AG04449 (cell line): ENCODE measurements at regions not wholly inside any gene's neighbourhood (a gene's known extent, or its start where the extent isn't known, plus 50 kb on each side); places are given as distances from the start of the nearest gene placed in this dataset.

Experiments
- CTCF ChIA-PET: fragments of 350-600 bp; formaldehyde crosslinking; extraction: SDS; loops from one replicate; lab custom pipeline; 2021; ENCODE audit warnings: antibody characterized with exemption; lab: Yijun Ruan, JAX
- POLR2A ChIA-PET: fragments of 400-600, 350-600 bp; formaldehyde crosslinking; extraction: SDS; loops from one replicate; lab custom pipeline; 2020; ENCODE audit warnings: antibody characterized with exemption, inconsistent platforms; lab: Yijun Ruan, JAX
- DNase-seq: peaks from one replicate; pipeline ENCODE4 v3.0.0-alpha.2; 2010; ENCODE audit warnings: low read depth, low spot score
- H3K4me3 ChIP-seq: 2 replicates; pipeline ENCODE4 v1.5.1; 2011; ENCODE audit warnings: low read depth, mild to moderate bottlenecking, control low read depth, low read length
- TF ChIP-seq, protein P1 (sequence below): IDR thresholded peaks from one replicate; pipeline ENCODE4 v1.5.1; 2011; ENCODE audit warnings: mild to moderate bottlenecking, moderate library complexity, low read length, control low read depth, inconsistent platforms; ENCODE audit not compliant: insufficient read depth; ENCODE audit errors: missing control alignments

DNA sequence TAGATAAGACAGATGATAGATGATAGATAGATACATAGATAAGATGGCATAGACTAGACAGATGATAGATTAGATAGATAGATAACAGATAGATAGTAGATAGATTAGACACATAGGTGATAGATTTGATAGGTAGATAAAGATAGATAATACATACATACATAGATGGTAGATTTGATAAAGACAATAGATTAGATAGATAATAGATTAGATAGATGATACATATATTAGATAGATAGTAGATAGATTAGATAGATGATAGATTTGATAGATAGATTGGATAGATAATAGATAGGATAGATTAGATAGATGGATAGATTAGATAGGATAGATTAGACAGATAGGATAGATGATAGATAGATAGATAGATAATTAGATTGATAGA is 327.6 kb downstream of the BRD1 start:
- TF ChIP-seq, protein P1, sequence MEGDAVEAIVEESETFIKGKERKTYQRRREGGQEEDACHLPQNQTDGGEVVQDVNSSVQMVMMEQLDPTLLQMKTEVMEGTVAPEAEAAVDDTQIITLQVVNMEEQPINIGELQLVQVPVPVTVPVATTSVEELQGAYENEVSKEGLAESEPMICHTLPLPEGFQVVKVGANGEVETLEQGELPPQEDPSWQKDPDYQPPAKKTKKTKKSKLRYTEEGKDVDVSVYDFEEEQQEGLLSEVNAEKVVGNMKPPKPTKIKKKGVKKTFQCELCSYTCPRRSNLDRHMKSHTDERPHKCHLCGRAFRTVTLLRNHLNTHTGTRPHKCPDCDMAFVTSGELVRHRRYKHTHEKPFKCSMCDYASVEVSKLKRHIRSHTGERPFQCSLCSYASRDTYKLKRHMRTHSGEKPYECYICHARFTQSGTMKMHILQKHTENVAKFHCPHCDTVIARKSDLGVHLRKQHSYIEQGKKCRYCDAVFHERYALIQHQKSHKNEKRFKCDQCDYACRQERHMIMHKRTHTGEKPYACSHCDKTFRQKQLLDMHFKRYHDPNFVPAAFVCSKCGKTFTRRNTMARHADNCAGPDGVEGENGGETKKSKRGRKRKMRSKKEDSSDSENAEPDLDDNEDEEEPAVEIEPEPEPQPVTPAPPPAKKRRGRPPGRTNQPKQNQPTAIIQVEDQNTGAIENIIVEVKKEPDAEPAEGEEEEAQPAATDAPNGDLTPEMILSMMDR = no peak
- H3K4me3 ChIP-seq = no peak overlapping the region
- ChIA-PET POLR2A (no interaction called here), CTCF (no interaction called here)
- DNase-seq = no peak

GRCh38 chr22:49499433-49500075 is 328.1 kb downstream of the BRD1 start:
- DNase-seq = no peak
- ChIA-PET CTCF (no interaction called here), POLR2A (no interaction called here)
- TF ChIP-seq, protein P1 = no peak
- H3K4me3 ChIP-seq = no peak overlapping the region

GRCh38 chr22:49497266-49497665 is 330.4 kb downstream of the BRD1 start:
- POLR2A ChIA-PET = no interaction called here
- CTCF ChIA-PET = no interaction called here
- TF ChIP-seq, protein P1 = no peak
- DNase-seq = no peak
- H3K4me3 ChIP-seq = no peak overlapping the region

DNA sequence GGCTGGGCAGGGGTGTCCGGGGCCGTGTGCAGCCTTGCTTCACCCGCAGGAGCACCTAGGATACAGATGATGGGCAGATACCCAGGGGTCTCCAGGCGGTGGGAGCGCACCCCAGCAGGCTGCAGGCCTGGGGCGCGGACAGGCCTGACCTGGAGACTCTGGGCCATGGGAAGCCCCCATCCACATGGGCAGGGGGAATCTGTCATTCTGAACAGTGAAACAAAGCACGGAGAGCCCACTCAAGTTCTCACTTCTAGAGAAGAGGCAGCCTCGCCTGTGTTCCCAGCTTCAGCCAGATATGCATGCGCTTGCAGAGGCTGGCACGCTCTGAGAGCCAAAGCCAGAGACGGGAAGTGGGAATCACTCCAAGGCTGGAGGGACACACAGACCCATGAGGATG is 333.1 kb downstream of the BRD1 start:
- DNase-seq = no peak
- CTCF ChIA-PET = no interaction called here
- H3K4me3 ChIP-seq = no peak overlapping the region
- TF ChIP-seq, protein P1 = no peak
- POLR2A ChIA-PET = no interaction called here

GRCh38 chr22:49492741-49493251 is 334.9 kb downstream of the BRD1 start:
- H3K4me3 ChIP-seq = no peak overlapping the region
- DNase-seq = no peak
- ChIA-PET POLR2A (no interaction called here), CTCF (no interaction called here)
- TF ChIP-seq, protein P1 = no peak

- TF ChIP-seq, protein P1 = no peak
- ChIA-PET CTCF (no interaction called here), POLR2A (no interaction called here)
Observed at GRCh38 chr22:49492308-49492707, 335.4 kb downstream of the BRD1 start.

More at GRCh38 chr22:49492308-49492707, 335.4 kb downstream of the BRD1 start:
- DNase-seq = no peak
- no peak overlapping the region for H3K4me3 ChIP-seq
